ENCODE measurements at regions not wholly inside any gene's neighbourhood (a gene's known extent, or its start where the extent isn't known, plus 50 kb on each side); places are given as distances from the start of the nearest gene placed in this dataset.

- H3K27ac ChIP-seq (ENCODE audit: insufficient read depth, low read depth, low read length), result no peak overlapping the region
- H3K79me2 ChIP-seq (ENCODE audit: control insufficient read depth, insufficient read depth, low read length), result no peaks in the 10 kb centered on the region
- intact Hi-C loops (cut with micrococcal nuclease), result no loop called here
- ChIA-PET CTCF (no interaction called here), POLR2A (no interaction called here)
- FAIRE-seq, result no peak
- no peak overlapping the region for H2AFZ ChIP-seq (ENCODE audit: low read depth, low read length)
- no peaks in the 10 kb centered on the region for H3K4me1 ChIP-seq (ENCODE audit: control insufficient read depth, extremely low read depth, insufficient read depth, low read length)
- H3K36me3 ChIP-seq (ENCODE audit: control insufficient read depth in 2 of 2, extremely low read depth in 1 of 2, insufficient read depth in 2 of 2, low read length in 2 of 2), result no peaks in the 10 kb centered on the region
- no peaks in the 10 kb centered on the region for H3K9me3 ChIP-seq (replicated peaks; ENCODE audit: control insufficient read depth, insufficient read depth, low read length)
- no peaks in the 10 kb centered on the region for H3K9me1 ChIP-seq (replicated peaks; ENCODE audit: control insufficient read depth, extremely low read depth, insufficient read depth, low read length)
- no peaks in the 10 kb centered on the region for H4K20me1 ChIP-seq (replicated peaks; ENCODE audit: control insufficient read depth, extremely low read depth, insufficient read depth, low read length)
- TF ChIP-seq CTCF (IDR thresholded peaks at IDR 0.05; ENCODE audit: extremely low read depth in 1 of 2, insufficient read depth in 1 of 2, low read depth in 1 of 2, low read length in 2 of 2) (no peak), MYC (IDR thresholded peaks at IDR 0.05; ENCODE audit: low read depth, low read length) (no peak)
- BruUV-seq (replicated peaks), result no TSS peak
- no peak overlapping the region for H3K4me2 ChIP-seq (ENCODE audit: insufficient read depth, low read length)
- dilution Hi-C loops (cut with MboI; ENCODE audit: extremely low pct_ligation_motif_present, low sequenced_read_pairs), result no loop called here
- no peak overlapping the region for H3K9ac ChIP-seq (replicated peaks; ENCODE audit: extremely low read depth, insufficient read depth, low read length)
- H3K4me3 ChIP-seq (replicated peaks in 1 of 3; ENCODE audit: insufficient read depth in 1 of 3, low read depth in 1 of 3, low read length in 3 of 3), result no peak overlapping the region
- H3K27me3 ChIP-seq (ENCODE audit: control insufficient read depth in 2 of 2, insufficient read depth in 2 of 2, low read length in 2 of 2), result no peaks in the 10 kb centered on the region
- no peak for DNase-seq (ENCODE audit: low read depth, low spot score)
Observed at GRCh38 chr13:63050287-63050686, 1634.6 kb upstream of the PCDH20 start.

- POLR2A ChIA-PET, result no interaction called here
- Histone ChIP-seq H3K36me3 (ENCODE audit: control insufficient read depth in 2 of 2, extremely low read depth in 1 of 2, insufficient read depth in 2 of 2, low read length in 2 of 2) (no peaks in the 10 kb centered on the region), H3K79me2 (ENCODE audit: control insufficient read depth, insufficient read depth, low read length) (no peaks in the 10 kb centered on the region), H3K4me2 (ENCODE audit: insufficient read depth, low read length) (no peak overlapping the region), H3K4me1 (ENCODE audit: control insufficient read depth, extremely low read depth, insufficient read depth, low read length) (no peaks in the 10 kb centered on the region), H3K27me3 (ENCODE audit: control insufficient read depth in 2 of 2, insufficient read depth in 2 of 2, low read length in 2 of 2) (no peaks in the 10 kb centered on the region), H3K9me1 (replicated peaks; ENCODE audit: control insufficient read depth, extremely low read depth, insufficient read depth, low read length) (no peaks in the 10 kb centered on the region), H4K20me1 (replicated peaks; ENCODE audit: control insufficient read depth, extremely low read depth, insufficient read depth, low read length) (no peaks in the 10 kb centered on the region), H2AFZ (ENCODE audit: low read depth, low read length) (no peak overlapping the region), H3K9me3 (replicated peaks; ENCODE audit: control insufficient read depth, insufficient read depth, low read length) (no peaks in the 10 kb centered on the region), H3K9ac (replicated peaks; ENCODE audit: extremely low read depth, insufficient read depth, low read length) (no peak overlapping the region), H3K27ac (ENCODE audit: insufficient read depth, low read depth, low read length) (no peak overlapping the region), H3K4me3 (replicated peaks in 1 of 3; ENCODE audit: insufficient read depth in 1 of 3, low read depth in 1 of 3, low read length in 3 of 3) (no peak overlapping the region)
- intact Hi-C loops (cut with micrococcal nuclease) (no loop called here), dilution Hi-C loops (cut with MboI; ENCODE audit: extremely low pct_ligation_motif_present, low sequenced_read_pairs) (no loop called here)
- TF ChIP-seq POLR2AphosphoS5 (IDR thresholded peaks at IDR 0.05; ENCODE audit: insufficient read depth, low read depth, low read length), result no peak
- no TSS peak for BruUV-seq (replicated peaks)
- no peak for DNase-seq (ENCODE audit: low read depth, low spot score)
- CTCF ChIA-PET, result no interaction called here
- no peak for FAIRE-seq
Observed at GRCh38 chr13:63048653-63049052, 1633.0 kb upstream of the PCDH20 start.

Data from endothelial cell of umbilical vein (primary cell).